22Rv1 (cell line): ENCODE measurements at regions not wholly inside any gene's neighbourhood (a gene's known extent, or its start where the extent isn't known, plus 50 kb on each side); places are given as distances from the start of the nearest gene placed in this dataset.

Source experiments
- ZFX ChIP-seq: fragments of 450-650 bp; IDR thresholded peaks from 2 replicates; pipeline ENCODE4 v1.6.1; 2017; ENCODE audit warnings: antibody characterized with exemption, borderline replicate concordance
- TF ChIP-seq, protein P1 (sequence below): fragments of 450-650 bp; IDR thresholded peaks from 2 replicates; pipeline ENCODE4 v1.5.1; 2017; ENCODE audit warnings: mild to moderate bottlenecking

DNA sequence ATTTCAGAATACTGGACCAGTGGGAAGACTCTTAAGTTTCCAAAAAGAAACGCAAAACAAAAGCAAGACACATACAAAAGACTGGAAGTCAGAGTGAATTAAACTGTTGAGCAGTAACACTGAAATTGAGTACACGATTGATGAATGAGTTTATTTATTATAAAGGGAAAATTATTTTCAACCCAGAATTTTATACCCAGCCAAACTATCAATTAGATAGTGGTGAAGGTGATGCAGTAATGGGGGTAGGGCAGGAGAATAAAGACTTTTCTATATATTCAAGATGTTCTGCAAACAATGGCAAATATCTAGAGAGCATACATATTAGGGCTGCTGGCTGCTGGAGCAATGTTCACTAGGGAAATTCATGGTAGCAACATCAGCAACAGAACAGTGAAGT is 143.7 kb upstream of the NPVF start:
- TF ChIP-seq, protein P1, sequence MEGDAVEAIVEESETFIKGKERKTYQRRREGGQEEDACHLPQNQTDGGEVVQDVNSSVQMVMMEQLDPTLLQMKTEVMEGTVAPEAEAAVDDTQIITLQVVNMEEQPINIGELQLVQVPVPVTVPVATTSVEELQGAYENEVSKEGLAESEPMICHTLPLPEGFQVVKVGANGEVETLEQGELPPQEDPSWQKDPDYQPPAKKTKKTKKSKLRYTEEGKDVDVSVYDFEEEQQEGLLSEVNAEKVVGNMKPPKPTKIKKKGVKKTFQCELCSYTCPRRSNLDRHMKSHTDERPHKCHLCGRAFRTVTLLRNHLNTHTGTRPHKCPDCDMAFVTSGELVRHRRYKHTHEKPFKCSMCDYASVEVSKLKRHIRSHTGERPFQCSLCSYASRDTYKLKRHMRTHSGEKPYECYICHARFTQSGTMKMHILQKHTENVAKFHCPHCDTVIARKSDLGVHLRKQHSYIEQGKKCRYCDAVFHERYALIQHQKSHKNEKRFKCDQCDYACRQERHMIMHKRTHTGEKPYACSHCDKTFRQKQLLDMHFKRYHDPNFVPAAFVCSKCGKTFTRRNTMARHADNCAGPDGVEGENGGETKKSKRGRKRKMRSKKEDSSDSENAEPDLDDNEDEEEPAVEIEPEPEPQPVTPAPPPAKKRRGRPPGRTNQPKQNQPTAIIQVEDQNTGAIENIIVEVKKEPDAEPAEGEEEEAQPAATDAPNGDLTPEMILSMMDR = no peak
- no peak for TF ChIP-seq ZFX
